ENCODE measurements at regions not wholly inside any gene's neighbourhood (a gene's known extent, or its start where the extent isn't known, plus 50 kb on each side); places are given as distances from the start of the nearest gene placed in this dataset.

DNA sequence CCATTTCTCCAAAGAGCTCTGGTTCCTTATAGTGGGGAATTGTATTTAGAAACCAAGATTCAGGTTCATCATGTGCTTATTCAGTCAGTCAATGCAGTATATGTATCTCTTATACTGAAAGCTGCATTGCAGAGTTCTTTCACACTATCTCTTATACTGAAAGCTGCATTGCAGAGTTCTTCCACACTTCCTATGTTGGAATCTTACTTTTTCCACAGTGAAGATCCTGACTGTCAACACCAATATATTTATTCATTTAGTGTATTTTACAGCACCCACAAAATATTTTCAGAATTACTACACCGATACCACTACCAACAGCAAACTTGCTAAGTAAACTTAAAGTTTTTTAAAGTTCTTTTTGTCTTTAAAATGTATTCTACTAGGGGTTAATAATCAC is 349.3 kb upstream of the MMS22L start:
- no peak for DNase-seq
- intact Hi-C loops (cut with DNase I), result no loop called here

DNA sequence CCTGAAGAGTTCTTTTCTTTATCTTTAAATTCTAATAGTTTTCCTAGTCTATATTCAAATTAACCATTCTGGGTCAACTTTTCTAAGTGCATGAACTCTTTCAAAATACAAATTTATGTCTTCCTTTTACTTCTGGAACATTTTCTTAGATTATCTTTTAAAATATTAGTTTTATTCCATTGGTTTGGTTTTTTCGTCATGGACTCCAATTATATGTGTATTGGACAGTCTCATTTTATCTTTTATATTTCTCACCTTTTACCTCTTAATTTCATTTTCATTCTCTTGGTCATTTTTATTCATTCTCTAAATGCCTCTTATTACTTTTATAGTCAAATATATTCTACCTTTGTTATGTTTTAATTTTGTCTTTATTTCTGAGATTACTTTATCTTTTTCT is 356.7 kb upstream of the MMS22L start:
- ATAC-seq, result no peak
- peaks cover 0 to 19% of the 10 kb centered on the region in 2 donors for H3K9me3 ChIP-seq
- TF ChIP-seq, protein P1, sequence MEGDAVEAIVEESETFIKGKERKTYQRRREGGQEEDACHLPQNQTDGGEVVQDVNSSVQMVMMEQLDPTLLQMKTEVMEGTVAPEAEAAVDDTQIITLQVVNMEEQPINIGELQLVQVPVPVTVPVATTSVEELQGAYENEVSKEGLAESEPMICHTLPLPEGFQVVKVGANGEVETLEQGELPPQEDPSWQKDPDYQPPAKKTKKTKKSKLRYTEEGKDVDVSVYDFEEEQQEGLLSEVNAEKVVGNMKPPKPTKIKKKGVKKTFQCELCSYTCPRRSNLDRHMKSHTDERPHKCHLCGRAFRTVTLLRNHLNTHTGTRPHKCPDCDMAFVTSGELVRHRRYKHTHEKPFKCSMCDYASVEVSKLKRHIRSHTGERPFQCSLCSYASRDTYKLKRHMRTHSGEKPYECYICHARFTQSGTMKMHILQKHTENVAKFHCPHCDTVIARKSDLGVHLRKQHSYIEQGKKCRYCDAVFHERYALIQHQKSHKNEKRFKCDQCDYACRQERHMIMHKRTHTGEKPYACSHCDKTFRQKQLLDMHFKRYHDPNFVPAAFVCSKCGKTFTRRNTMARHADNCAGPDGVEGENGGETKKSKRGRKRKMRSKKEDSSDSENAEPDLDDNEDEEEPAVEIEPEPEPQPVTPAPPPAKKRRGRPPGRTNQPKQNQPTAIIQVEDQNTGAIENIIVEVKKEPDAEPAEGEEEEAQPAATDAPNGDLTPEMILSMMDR (IDR thresholded peaks at IDR 0.05), result no peak

More for the DNA sequence above, 349.3 kb upstream of the MMS22L start:
- no peak for ATAC-seq
- Histone ChIP-seq H3K4me1 (no peaks in the 10 kb centered on the region), H3K27ac (no peak overlapping the region), H3K27me3 (no peaks in the 10 kb centered on the region), H3K9me3 (no peaks in the 10 kb centered on the region), H3K4me3 (no peak overlapping the region), H3K36me3 (no peaks in the 10 kb centered on the region)
- TF ChIP-seq, protein P1 (IDR thresholded peaks at IDR 0.05), result no peak

DNA sequence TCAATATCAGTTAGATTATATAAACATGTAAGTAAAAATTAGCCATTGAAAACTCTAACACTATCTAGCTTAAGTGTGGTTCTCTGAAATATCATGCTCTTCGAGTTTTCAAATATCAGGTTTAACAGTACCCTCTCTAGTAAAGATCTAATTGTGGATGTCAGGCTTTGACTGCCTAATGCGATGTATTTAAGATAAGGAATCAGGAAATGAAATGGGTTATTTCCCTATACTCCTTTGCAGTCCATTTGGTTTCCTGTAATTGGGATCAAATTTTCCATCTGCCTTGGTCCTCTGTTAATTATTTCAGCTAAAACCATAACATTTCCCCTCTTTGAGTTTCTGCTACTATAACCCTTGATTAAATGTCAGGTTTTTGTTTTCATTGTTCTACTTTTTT is 361.3 kb upstream of the MMS22L start:
- DNase-seq, result no peak
- Histone ChIP-seq H3K4me3 (no peak overlapping the region), H3K36me3 (no peaks in the 10 kb centered on the region), H3K9me3 (peaks cover 0 to 11% of the 10 kb centered on the region in 2 donors), H3K27me3 (no peaks in the 10 kb centered on the region), H3K4me1 (no peaks in the 10 kb centered on the region), H3K27ac (no peak overlapping the region)
- TF ChIP-seq, protein P1 (IDR thresholded peaks at IDR 0.05), result no peak
- no peak for ATAC-seq
- intact Hi-C loops (cut with DNase I), result no loop called here

More for the DNA sequence above, 356.7 kb upstream of the MMS22L start:
- Histone ChIP-seq H3K27me3 (no peaks in the 10 kb centered on the region), H3K4me3 (no peak overlapping the region), H3K36me3 (no peaks in the 10 kb centered on the region), H3K4me1 (no peaks in the 10 kb centered on the region), H3K27ac (no peak overlapping the region)
- intact Hi-C loops (cut with DNase I), result no loop called here
- DNase-seq, result no peak

DNA sequence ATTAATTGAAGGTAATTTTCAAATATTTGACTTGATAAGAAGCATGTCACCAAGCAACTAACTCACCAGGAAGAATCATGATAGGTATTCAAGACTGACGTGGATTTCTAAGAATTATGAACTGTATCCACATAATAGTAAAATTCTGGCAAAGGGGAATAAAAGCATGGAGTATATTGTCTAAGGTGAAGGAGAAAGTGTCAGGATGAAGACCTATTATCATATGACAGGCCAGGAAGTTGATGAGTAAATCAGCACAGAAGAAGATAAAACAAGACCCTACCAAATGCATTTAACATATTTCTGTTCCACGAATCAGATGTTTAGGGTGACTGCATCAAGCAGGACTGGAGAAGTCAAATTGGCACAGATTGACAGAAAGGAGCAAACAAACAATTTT is 362.7 kb upstream of the MMS22L start:
- intact Hi-C loops (cut with DNase I), result no loop called here

DNA sequence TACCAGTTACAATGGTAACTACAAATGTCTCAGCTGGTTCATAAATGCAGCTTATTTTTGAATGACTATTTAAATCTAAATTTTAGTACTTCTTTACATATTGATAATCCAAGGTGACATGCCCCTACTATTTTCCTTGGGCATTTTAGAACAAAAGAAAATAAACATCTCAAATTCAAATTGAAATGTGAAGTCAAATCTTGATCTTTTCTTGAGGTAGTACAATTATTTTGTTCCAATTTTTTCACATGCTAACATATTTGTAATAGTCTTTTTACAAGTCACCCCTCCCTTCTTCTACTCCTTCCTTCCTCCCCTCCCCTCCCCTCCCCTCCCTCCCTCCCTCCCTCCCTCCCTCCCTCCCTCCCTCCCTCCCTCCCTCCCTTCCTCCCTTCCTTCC is 370.1 kb upstream of the MMS22L start:
- ATAC-seq (no peak), DNase-seq (no peak)
- Histone ChIP-seq H3K27ac (no peak overlapping the region), H3K4me1 (no peaks in the 10 kb centered on the region), H3K4me3 (no peak overlapping the region), H3K36me3 (no peaks in the 10 kb centered on the region), H3K9me3 (no peaks in the 10 kb centered on the region), H3K27me3 (no peaks in the 10 kb centered on the region)
- TF ChIP-seq, protein P1 (IDR thresholded peaks at IDR 0.05), result no peak
- intact Hi-C loops (cut with DNase I), result no loop called here

More for the DNA sequence above, 362.7 kb upstream of the MMS22L start:
- Histone ChIP-seq H3K4me1 (no peaks in the 10 kb centered on the region), H3K27me3 (no peaks in the 10 kb centered on the region), H3K36me3 (no peaks in the 10 kb centered on the region), H3K27ac (no peak overlapping the region), H3K9me3 (no peaks in the 10 kb centered on the region), H3K4me3 (no peak overlapping the region)
- ATAC-seq (no peak), DNase-seq (no peak)
- TF ChIP-seq, protein P1 (IDR thresholded peaks at IDR 0.05), result no peak

Measured in left lung (tissue), 4 donors.